Midbrain (tissue), 1 donor: ENCODE measurements at regions not wholly inside any gene's neighbourhood (a gene's known extent, or its start where the extent isn't known, plus 50 kb on each side); places are given as distances from the start of the nearest gene placed in this dataset.
A peak's percentile ranks its signal among the peaks of the same experiment; 100 is the strongest.

Source experiments
- DNase-seq: peaks from one replicate; lab custom pipeline; 2025; lab: John Stamatoyannopoulos, UW

DNA sequence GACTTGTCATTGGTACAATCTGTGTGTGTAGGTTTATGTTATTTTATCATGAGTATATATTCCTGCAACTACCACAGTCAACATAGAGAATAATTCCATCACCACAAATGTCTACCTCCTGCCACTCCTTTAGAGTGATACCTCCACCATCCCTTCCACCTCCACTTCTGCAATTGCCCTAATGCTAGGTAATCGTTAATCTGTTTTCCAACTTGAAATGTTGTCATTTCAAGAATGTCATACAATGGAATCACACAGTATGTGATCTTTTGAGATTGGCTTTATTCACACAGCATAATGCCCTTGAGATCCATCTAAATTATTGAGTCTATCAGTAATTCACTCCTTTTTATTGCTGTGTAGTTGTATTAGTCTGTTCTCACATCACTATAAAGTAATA lies 414.8 kb upstream of the C16orf82 start:
- DNase-seq, result no peak

DNA sequence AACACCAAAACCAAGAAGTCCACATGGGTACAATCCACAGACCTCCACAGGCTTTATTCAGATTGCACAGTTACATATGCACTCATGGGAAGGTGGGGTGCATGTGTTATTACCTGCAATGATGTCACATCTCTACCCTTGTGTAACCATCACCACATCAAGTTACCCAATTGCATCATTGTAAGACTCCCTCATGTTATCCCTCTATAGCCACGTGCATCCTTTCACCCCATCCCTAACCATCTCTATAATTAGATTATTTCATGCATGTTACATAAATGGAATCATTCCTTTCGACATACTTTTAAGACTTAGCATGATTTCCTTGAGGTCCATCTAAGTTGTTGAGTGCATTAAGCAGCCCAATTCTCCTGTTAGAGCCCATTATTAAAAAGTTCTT lies 408.2 kb upstream of the C16orf82 start:
- DNase-seq, result no peak

DNA sequence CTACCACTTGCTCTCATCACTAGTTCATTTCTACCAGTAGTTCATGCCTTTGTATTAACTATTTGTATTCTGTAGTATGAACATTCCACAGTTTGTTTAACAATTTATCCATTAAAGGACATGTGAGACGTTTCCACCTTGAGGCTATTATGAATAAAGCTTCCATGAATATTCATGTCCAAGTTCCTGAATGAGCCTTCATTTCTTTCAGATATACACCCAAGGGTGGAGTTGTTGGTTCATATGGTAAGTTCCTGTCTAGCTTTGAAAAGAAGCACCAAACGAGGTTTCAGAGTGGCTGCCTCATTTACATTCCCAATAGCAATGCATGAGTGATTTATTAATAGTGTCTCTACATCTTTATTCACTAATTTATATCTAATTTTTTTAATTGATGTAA lies 407.8 kb upstream of the C16orf82 start:
- no peak for DNase-seq

GRCh38 chr16:26664086-26664485 lies 402.6 kb upstream of the C16orf82 start:
- no peak for DNase-seq

GRCh38 chr16:26665166-26665939 lies 401.4 kb upstream of the C16orf82 start:
- DNase-seq, result no peak

- DNase-seq, result no peak
Measured at GRCh38 chr16:26666486-26666885, 400.2 kb upstream of the C16orf82 start.

- no peak for DNase-seq
Measured at GRCh38 chr16:26667307-26667706, 399.4 kb upstream of the C16orf82 start.

- no peak for DNase-seq
Measured at GRCh38 chr16:26668026-26668425, 398.7 kb upstream of the C16orf82 start.

DNA sequence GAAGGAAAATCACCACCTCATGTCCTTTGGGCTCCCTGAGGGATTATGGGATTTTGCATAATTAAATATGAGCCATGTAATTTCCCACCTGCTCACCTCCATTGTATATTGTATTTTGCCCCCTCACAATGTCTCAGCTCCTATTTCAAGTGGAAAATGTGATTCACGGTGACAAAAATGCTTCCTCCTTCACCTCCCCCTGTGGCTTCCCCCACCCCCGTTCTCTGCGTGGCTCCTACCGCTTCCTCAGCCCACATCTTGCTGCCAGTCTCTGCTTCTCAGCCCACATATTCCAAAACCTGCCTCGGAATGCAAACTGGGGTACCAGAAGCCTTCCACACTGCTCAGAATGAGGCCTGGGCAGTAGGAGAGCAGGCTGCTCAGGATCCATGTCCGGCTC lies 394.5 kb upstream of the C16orf82 start:
- no peak for DNase-seq

DNA sequence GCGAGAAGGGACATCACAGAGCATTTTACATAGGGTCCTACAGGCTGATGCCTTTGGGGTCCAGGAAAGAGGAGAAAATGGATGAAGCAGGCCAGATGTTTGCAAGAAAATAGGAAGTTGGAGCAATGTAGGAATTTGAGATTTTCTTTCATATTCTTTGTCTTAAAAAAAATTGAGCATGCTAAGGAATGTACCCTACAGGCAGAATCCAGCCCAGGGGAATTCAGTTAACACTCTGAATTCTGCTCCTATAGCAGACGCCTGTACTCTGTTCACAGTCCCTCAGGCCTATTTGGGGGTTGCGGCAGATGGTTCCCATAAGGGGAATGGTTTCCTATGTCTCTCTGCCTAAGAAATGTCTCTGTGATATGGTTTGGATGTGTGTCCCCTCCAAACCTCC lies 393.7 kb upstream of the C16orf82 start:
- DNase-seq, result no peak

GRCh38 chr16:26680671-26681070 lies 386.1 kb upstream of the C16orf82 start:
- no peak for DNase-seq

- DNase-seq, result peak; percentile 80
Measured at GRCh38 chr16:26688105-26688504, 378.6 kb upstream of the C16orf82 start.

DNA sequence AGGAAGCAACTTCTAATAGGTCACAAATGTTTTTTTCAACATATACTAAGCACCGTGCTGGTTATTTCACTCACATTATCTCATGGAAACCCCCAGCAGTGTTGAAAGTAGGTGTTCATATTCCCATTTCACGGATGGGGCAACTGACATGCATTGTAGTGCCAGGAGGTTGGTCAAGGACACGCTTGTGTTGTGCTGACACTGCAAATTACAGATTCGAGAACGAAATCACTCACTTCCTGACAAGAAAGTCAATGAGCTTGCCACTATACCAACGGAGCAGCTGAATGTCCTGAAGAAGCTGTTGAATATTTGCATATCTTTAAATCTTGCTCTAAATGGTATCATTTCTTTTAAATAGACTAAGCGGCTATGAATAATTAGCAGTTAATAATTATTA lies 378.0 kb upstream of the C16orf82 start:
- DNase-seq, result no peak

- DNase-seq, result no peak
Measured at GRCh38 chr16:26692658-26693057, 374.1 kb upstream of the C16orf82 start.

DNA sequence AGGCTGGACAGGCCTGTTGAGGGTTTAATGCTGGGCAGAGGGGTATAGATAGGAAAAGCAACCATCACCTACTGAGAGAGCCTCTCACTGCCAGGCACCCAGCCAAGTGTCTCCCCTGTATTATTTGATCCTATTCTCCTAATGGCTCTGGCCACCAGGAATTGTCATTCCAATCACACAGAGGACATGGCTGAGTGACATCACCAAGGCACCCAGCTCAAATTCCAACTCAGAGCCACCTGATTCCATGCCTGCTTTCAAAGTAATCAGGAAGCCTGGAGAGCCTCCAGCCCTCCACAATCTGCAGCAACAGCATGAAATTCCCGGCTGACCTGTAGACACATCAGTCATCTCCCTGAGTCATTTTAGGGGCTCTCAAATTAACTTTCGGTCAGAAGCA lies 368.9 kb upstream of the C16orf82 start:
- no peak for DNase-seq

- DNase-seq, result no peak
Measured at GRCh38 chr16:26700250-26700649, 366.5 kb upstream of the C16orf82 start.

- DNase-seq, result no peak
Measured at GRCh38 chr16:26701243-26701886, 365.4 kb upstream of the C16orf82 start.

DNA sequence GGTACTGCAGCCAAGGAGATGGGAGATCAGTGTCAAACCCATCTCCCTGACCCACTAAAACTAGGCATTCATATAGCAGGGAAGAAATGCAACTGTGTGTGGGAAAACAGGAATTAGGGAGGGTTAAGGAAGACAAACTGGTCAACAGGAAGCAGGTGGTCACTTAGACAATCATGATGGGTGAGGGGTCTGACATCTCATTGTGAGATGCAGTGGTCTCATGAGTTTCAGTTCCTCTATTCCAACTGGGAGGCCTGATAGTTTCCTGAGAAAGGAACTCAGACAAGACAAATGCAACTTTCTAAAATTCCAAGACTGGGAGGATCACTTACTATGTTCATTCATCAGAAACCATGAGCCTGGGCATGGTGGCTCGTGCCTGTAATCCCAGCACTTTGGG lies 361.4 kb upstream of the C16orf82 start:
- no peak for DNase-seq

DNA sequence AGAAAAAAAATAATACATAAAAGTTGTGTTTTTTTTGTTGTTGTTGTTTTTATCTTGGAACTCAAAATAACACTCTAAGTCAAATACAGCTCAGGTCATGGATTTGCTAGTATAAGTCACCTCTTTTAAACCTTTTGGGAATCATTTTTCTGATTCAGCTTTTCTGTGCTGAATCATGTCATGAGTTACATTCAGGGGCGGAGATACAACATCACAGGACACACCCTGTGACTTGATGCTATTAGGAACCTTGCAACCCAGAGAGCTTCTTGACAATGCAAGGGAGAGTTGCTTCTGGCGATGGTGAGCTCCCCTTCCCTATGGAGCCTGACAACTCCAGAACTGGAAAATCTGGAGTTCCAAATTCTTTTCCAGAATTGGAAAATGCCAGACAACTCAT lies 358.3 kb upstream of the C16orf82 start:
- no peak for DNase-seq

DNA sequence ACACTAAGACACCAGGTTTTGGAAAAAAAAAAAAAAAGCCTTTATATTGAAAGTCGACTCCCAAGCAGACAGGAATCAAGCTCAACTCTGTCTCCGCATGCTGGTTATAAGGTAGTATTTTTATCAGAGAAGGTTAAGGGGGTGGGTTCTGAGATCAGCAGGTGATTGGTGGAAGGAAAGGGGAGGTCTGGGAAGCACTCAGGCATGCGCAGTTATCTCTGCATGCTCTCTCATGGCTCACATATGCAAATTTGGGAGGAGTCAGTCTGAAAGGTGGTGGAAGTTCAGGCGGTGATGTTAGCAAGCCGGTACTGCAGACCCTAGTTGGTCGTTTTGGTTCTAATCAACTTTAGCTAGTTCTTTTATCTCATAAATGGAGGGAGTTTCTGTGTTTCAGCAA lies 357.6 kb upstream of the C16orf82 start:
- no peak for DNase-seq

DNA sequence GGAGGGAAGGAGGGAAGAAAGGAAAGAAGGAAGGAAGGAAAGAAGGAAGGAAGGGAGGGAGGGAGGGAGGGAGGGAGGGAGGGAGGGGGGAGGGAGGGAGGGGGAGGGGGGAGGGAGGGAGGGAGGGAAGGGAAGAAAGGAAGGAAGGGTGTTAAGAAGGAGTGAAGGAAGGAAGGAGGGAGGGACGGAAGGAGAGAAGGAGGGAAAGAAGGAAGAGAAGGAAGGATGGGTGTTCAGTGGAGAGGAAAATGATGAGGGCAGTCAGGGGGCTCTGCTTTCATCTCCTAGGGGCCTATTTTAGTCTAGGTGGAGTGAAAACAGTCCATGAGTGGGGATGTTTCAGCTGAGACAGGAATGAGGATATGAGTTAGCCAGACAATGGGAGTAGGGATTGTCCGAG lies 357.0 kb upstream of the C16orf82 start:
- DNase-seq, result no peak

GRCh38 chr16:26710450-26710849 lies 356.3 kb upstream of the C16orf82 start:
- DNase-seq, result no peak

DNA sequence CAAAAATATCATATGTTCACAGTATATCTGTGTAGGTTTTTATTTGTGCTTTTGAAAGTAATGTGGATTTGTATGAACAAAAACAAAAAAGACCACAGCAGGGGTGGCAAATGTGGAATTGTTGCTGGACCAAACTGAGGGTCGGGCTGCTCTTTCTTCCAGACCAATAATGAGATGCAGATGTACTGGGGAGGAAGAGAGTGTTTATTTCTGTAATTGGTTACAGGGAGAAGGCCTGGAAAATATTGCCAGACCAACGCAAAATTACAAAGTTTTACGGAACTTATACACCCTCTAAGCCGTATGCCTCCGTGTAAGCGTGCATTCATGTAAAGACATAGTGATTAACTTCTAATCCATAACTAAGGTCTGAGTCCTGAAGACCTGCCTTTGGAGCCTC lies 353.9 kb upstream of the C16orf82 start:
- DNase-seq, result no peak

GRCh38 chr16:26715969-26716368 lies 350.8 kb upstream of the C16orf82 start:
- no peak for DNase-seq
